WTC11 (cell line): ENCODE measurements at regions not wholly inside any gene's neighbourhood (a gene's known extent, or its start where the extent isn't known, plus 50 kb on each side); places are given as distances from the start of the nearest gene placed in this dataset.

Experiments used
- CREM ChIP-seq: sonication (generic); formaldehyde crosslinking; IDR thresholded peaks from 2 replicates; pipeline ENCODE4 v1.8.1; 2022; ENCODE audit warnings: mild to moderate bottlenecking, missing genetic modification reagents, moderate library complexity
- CTCF ChIP-seq: fragments of 200-600 bp; IDR thresholded peaks from 2 replicates; pipeline ENCODE4 v1.8.0; 2022; ENCODE audit warnings: antibody characterized with exemption
- NR2C2 ChIP-seq: sonication (generic); formaldehyde crosslinking; IDR thresholded peaks from 2 replicates; pipeline ENCODE4 v1.8.0; 2022; ENCODE audit warnings: mild to moderate bottlenecking, missing genetic modification reagents
- PRRX2 ChIP-seq: fragments of 250-450 bp; sonication (Bioruptor Pico); IDR thresholded peaks from 2 replicates; pipeline ENCODE4 v1.8.0; 2021; ENCODE audit warnings: mild to moderate bottlenecking
- RELA ChIP-seq: sonication (generic); formaldehyde crosslinking; IDR thresholded peaks from 2 replicates; pipeline ENCODE4 v1.8.1; 2022; ENCODE audit warnings: missing genetic modification reagents, mild to moderate bottlenecking, borderline replicate concordance
- SP1 ChIP-seq: sonication (generic); formaldehyde crosslinking; conservative IDR thresholded peaks from 2 replicates; pipeline ENCODE4 v1.8.1; 2022; ENCODE audit warnings: missing genetic modification reagents
- USF2 ChIP-seq: sonication (generic); formaldehyde crosslinking; IDR thresholded peaks from 2 replicates; pipeline ENCODE4 v1.8.1; 2023; ENCODE audit warnings: mild to moderate bottlenecking, missing genetic modification reagents, moderate library complexity
- ZNF219 ChIP-seq: sonication (generic); formaldehyde crosslinking; IDR thresholded peaks from 2 replicates; pipeline ENCODE4 v1.8.0; 2023; ENCODE audit warnings: missing genetic modification reagents, mild to moderate bottlenecking, borderline replicate concordance
- ZNF232 ChIP-seq: sonication (generic); formaldehyde crosslinking; IDR thresholded peaks from 2 replicates; pipeline ENCODE4 v1.8.0; 2022; ENCODE audit warnings: mild to moderate bottlenecking, missing genetic modification reagents
- ZNF423 ChIP-seq: fragments of 250-450 bp; sonication (Bioruptor Pico); IDR thresholded peaks from 2 replicates; pipeline ENCODE4 v2.1.2; 2022; ENCODE audit warnings: mild to moderate bottlenecking, moderate library complexity
- TF ChIP-seq, protein P1 (sequence below): fragments of 250-450 bp; sonication (Bioruptor Pico); IDR thresholded peaks from 2 replicates; pipeline ENCODE4 v1.9.0; 2021; ENCODE audit warnings: mild to moderate bottlenecking

DNA sequence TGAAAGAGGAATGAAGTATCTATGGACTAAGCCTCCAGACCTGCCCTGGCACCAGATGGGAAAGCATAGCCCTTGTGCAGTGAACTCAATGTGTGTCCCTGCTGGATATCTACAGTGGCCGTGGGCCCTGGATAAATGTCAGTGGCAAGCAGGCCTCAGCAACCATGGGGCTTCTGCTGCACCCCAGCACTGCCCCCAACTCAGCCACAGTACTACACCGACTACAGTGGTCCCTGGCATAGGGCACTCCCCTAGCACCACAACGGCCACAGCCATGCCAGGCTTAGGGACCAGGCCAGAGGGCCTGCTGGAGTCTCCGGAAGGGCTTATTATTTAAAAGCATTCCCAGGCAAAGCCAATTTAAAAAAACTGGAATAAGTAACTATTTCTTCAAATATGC lies 459.1 kb downstream of the SH2D1A start:
- TF ChIP-seq CTCF (no peak), ZNF423 (CRISPR knock-in tag) (no peak), NR2C2 (CRISPR knock-in tag) (no peak), RELA (CRISPR knock-in tag) (no peak), PRRX2 (CRISPR knock-in tag) (no peak), USF2 (CRISPR knock-in tag) (no peak), SP1 (CRISPR knock-in tag) (no peak), ZNF219 (CRISPR knock-in tag) (no peak), CREM (CRISPR knock-in tag) (no peak), ZNF232 (CRISPR knock-in tag) (no peak)
- TF ChIP-seq, protein P1, sequence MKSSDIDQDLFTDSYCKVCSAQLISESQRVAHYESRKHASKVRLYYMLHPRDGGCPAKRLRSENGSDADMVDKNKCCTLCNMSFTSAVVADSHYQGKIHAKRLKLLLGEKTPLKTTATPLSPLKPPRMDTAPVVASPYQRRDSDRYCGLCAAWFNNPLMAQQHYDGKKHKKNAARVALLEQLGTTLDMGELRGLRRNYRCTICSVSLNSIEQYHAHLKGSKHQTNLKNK (CRISPR knock-in tag): no peak
